Astrocyte (in vitro differentiated cells and primary cell): ENCODE measurements at regions not wholly inside any gene's neighbourhood (a gene's known extent, or its start where the extent isn't known, plus 50 kb on each side); places are given as distances from the start of the nearest gene placed in this dataset.

ENCODE experiments used
- DNase-seq: peaks from one replicate; pipeline ENCODE4 v3.0.0-alpha.2; 2010; ENCODE audit warnings: low read depth
- FAIRE-seq: peaks from 2 replicates; lab custom pipeline; 2011; peaks lifted over from hg19 to GRCh38; lab: Jason Lieb, UNC
- H2AFZ ChIP-seq: 2 replicates; pipeline ENCODE4 v1.6.0; 2012; ENCODE audit warnings: low read depth, low read length, inconsistent platforms
- H3K27ac ChIP-seq: 2 replicates; pipeline ENCODE4 v1.5.1; 2011; ENCODE audit warnings: low read depth, low read length, inconsistent platforms
- H3K27me3 ChIP-seq: 2 replicates; pipeline ENCODE4 v1.6.0; 2011; ENCODE audit warnings: low read length, inconsistent platforms; ENCODE audit not compliant: insufficient read depth
- H3K36me3 ChIP-seq: 2 replicates; pipeline ENCODE4 v1.5.1; 2011; ENCODE audit warnings: low read length, inconsistent platforms; ENCODE audit not compliant: insufficient read depth
- H3K4me1 ChIP-seq: 2 replicates; pipeline ENCODE4 v1.5.1; 2011; ENCODE audit warnings: low read length, inconsistent platforms; ENCODE audit not compliant: insufficient read depth
- H3K4me2 ChIP-seq: 2 replicates; pipeline ENCODE4 v1.6.0; 2012; ENCODE audit warnings: low read length, inconsistent platforms
- H3K4me3 ChIP-seq: 2 replicates; pipeline ENCODE4 v1.5.1; 2011; ENCODE audit warnings: low read depth, mild to moderate bottlenecking, low read length, inconsistent platforms; ENCODE audit not compliant: insufficient read depth
- H3K79me2 ChIP-seq: 2 replicates; pipeline ENCODE4 v1.6.0; 2012; ENCODE audit warnings: mild to moderate bottlenecking, low read length, inconsistent platforms; ENCODE audit not compliant: insufficient read depth
- H3K9ac ChIP-seq: 2 replicates; pipeline ENCODE4 v1.6.0; 2012; ENCODE audit warnings: mild to moderate bottlenecking, low read length, inconsistent platforms
- H3K9me3 ChIP-seq: 2 replicates; pipeline ENCODE4 v1.5.1; 2012; ENCODE audit warnings: low read depth, mild to moderate bottlenecking, low read length, inconsistent platforms; ENCODE audit not compliant: insufficient read depth
- H4K20me1 ChIP-seq: 2 replicates; pipeline ENCODE4 v1.6.0; 2012; ENCODE audit warnings: low read length, inconsistent platforms; ENCODE audit not compliant: insufficient read depth
- H3K27ac Mint-ChIP-seq: one replicate; pipeline ENCODE4 v1.8.0; 2021; ENCODE audit warnings: mild to moderate bottlenecking, mixed read lengths; ENCODE audit not compliant: unreplicated experiment
- H3K27me3 Mint-ChIP-seq: one replicate; pipeline ENCODE4 v1.8.0; 2021; ENCODE audit warnings: low read depth, mixed read lengths; ENCODE audit not compliant: unreplicated experiment
- H3K36me3 Mint-ChIP-seq: one replicate; pipeline ENCODE4 v1.8.0; 2021; ENCODE audit warnings: low read depth, mixed read lengths; ENCODE audit not compliant: unreplicated experiment
- H3K4me1 Mint-ChIP-seq: one replicate; pipeline ENCODE4 v1.8.0; 2021; ENCODE audit warnings: low read depth, mixed read lengths; ENCODE audit not compliant: unreplicated experiment
- H3K4me3 Mint-ChIP-seq: one replicate; pipeline ENCODE4 v1.8.0; 2021; ENCODE audit warnings: mild to moderate bottlenecking, moderate library complexity, mixed read lengths; ENCODE audit not compliant: unreplicated experiment
- H3K9me3 Mint-ChIP-seq: one replicate; pipeline ENCODE4 v1.8.0; 2021; ENCODE audit warnings: mild to moderate bottlenecking, mixed read lengths; ENCODE audit not compliant: unreplicated experiment
- CTCF ChIP-seq: IDR thresholded peaks from 2 replicates; pipeline ENCODE4 v1.5.1; 2011; ENCODE audit warnings: low read depth, mild to moderate bottlenecking, inconsistent platforms, low read length, moderate library complexity; ENCODE audit not compliant: insufficient read depth
- EZH2 ChIP-seq: IDR thresholded peaks from 2 replicates; pipeline ENCODE4 v1.6.1; 2012; ENCODE audit warnings: mild to moderate bottlenecking, low read length, inconsistent platforms; ENCODE audit not compliant: insufficient read depth

- Mint-ChIP-seq H3K9me3 (no peaks in the 10 kb centered on the region), H3K27me3 (peaks cover 13% of the 10 kb centered on the region), H3K36me3 (no peaks in the 10 kb centered on the region), H3K4me1 (peaks cover 9% of the 10 kb centered on the region), H3K27ac (no peak overlapping the region), H3K4me3 (no peak overlapping the region)
- Histone ChIP-seq H2AFZ (no peak overlapping the region), H3K27me3 (peaks cover 6% of the 10 kb centered on the region), H3K4me1 (peaks cover under 1% of the 10 kb centered on the region), H3K9ac (no peak overlapping the region), H3K79me2 (no peaks in the 10 kb centered on the region), H4K20me1 (no peaks in the 10 kb centered on the region), H3K9me3 (no peaks in the 10 kb centered on the region), H3K4me2 (no peak overlapping the region), H3K27ac (no peak overlapping the region), H3K4me3 (no peak overlapping the region), H3K36me3 (no peaks in the 10 kb centered on the region)
- TF ChIP-seq CTCF, result no peak
- TF ChIP-seq EZH2, result no peak
- no peak for FAIRE-seq
- no peak for DNase-seq
Observed at GRCh38 chr11:32318071-32319055, 117.0 kb downstream of the WT1 start.

- Mint-ChIP-seq H3K9me3 (no peaks in the 10 kb centered on the region), H3K4me3 (no peak overlapping the region), H3K27me3 (peaks cover 12% of the 10 kb centered on the region), H3K27ac (no peak overlapping the region), H3K36me3 (no peaks in the 10 kb centered on the region), H3K4me1 (no peaks in the 10 kb centered on the region)
- no peaks in the 10 kb centered on the region for H3K79me2 ChIP-seq
- H3K4me2 ChIP-seq, result no peak overlapping the region
- H3K4me1 ChIP-seq, result no peaks in the 10 kb centered on the region
- H4K20me1 ChIP-seq, result no peaks in the 10 kb centered on the region
- H3K4me3 ChIP-seq, result no peak overlapping the region
- H3K27ac ChIP-seq, result no peak overlapping the region
- DNase-seq (no peak), FAIRE-seq (no peak)
- TF ChIP-seq EZH2 (no peak), CTCF (no peak)
- H3K9me3 ChIP-seq, result no peaks in the 10 kb centered on the region
- no peak overlapping the region for H3K9ac ChIP-seq
- H3K27me3 ChIP-seq, result peaks cover 4% of the 10 kb centered on the region
- H2AFZ ChIP-seq, result no peak overlapping the region
- H3K36me3 ChIP-seq, result no peaks in the 10 kb centered on the region
Observed at GRCh38 chr11:32323814-32324130, 111.6 kb downstream of the WT1 start.

- TF ChIP-seq EZH2, result no peak
- TF ChIP-seq CTCF, result no peak
- H3K27ac ChIP-seq, result no peak overlapping the region
- no peaks in the 10 kb centered on the region for H3K79me2 ChIP-seq
- H3K4me3 ChIP-seq, result no peak overlapping the region
- H3K4me1 ChIP-seq, result no peaks in the 10 kb centered on the region
- H3K9me3 Mint-ChIP-seq, result no peaks in the 10 kb centered on the region
- no peaks in the 10 kb centered on the region for H3K4me1 Mint-ChIP-seq
- no peak overlapping the region for H3K9ac ChIP-seq
- no peak overlapping the region for H3K27ac Mint-ChIP-seq
- peaks cover 11% of the 10 kb centered on the region for H3K27me3 Mint-ChIP-seq
- no peaks in the 10 kb centered on the region for H3K9me3 ChIP-seq
- no peaks in the 10 kb centered on the region for H4K20me1 ChIP-seq
- H3K4me2 ChIP-seq, result no peak overlapping the region
- H3K4me3 Mint-ChIP-seq, result no peak overlapping the region
- no peaks in the 10 kb centered on the region for H3K36me3 ChIP-seq
- H3K36me3 Mint-ChIP-seq, result no peaks in the 10 kb centered on the region
- H2AFZ ChIP-seq, result no peak overlapping the region
- peaks cover 4% of the 10 kb centered on the region for H3K27me3 ChIP-seq
- DNase-seq (no peak), FAIRE-seq (no peak)
Observed at GRCh38 chr11:32325187-32325586, 110.2 kb downstream of the WT1 start.
